ENCODE measurements at regions not wholly inside any gene's neighbourhood (a gene's known extent, or its start where the extent isn't known, plus 50 kb on each side); places are given as distances from the start of the nearest gene placed in this dataset.

- Histone ChIP-seq H3K36me3 (ENCODE audit: control insufficient read depth, low read length) (no peaks in the 10 kb centered on the region), H3K79me2 (ENCODE audit: control insufficient read depth, low read length) (no peaks in the 10 kb centered on the region), H3K27ac (ENCODE audit: low read depth, low read length) (no peak overlapping the region), H3K9me3 (ENCODE audit: control insufficient read depth, insufficient read depth, low read length) (no peaks in the 10 kb centered on the region), H3K9me2 (replicated peaks; ENCODE audit: control insufficient read depth, low read length) (no peaks in the 10 kb centered on the region), H4K20me1 (ENCODE audit: control insufficient read depth, insufficient read depth, low read depth, low read length) (no peaks in the 10 kb centered on the region), H3K4me3 (ENCODE audit: low read length) (no peak overlapping the region), H3K4me1 (ENCODE audit: control insufficient read depth, low read length) (no peaks in the 10 kb centered on the region), H3K27me3 (ENCODE audit: control insufficient read depth, low read length) (no peaks in the 10 kb centered on the region), H3K4me2 (ENCODE audit: low read length) (no peak overlapping the region), H3F3A (ENCODE audit: control insufficient read depth, insufficient read depth) (no peaks in the 10 kb centered on the region)
- no peak for TF ChIP-seq EZH2phosphoT487 (IDR thresholded peaks at IDR 0.05; ENCODE audit: borderline replicate concordance, low read length)
- TF ChIP-seq CTCF (IDR thresholded peaks at IDR 0.05; ENCODE audit: low read depth, low read length, poor library complexity, severe bottlenecking), result no peak
Observed at GRCh38 chr2:82511894-82512293, 1947.2 kb downstream of the SUCLG1 start.

- no peaks in the 10 kb centered on the region for H3K79me2 ChIP-seq (ENCODE audit: control insufficient read depth, low read length)
- H3K4me3 ChIP-seq (ENCODE audit: low read length), result no peak overlapping the region
- no peak overlapping the region for H3K4me2 ChIP-seq (ENCODE audit: low read length)
- H3K27ac ChIP-seq (ENCODE audit: low read depth, low read length), result no peak overlapping the region
- no peaks in the 10 kb centered on the region for H3K36me3 ChIP-seq (ENCODE audit: control insufficient read depth, low read length)
- no peaks in the 10 kb centered on the region for H3K9me2 ChIP-seq (replicated peaks; ENCODE audit: control insufficient read depth, low read length)
- no peaks in the 10 kb centered on the region for H3K27me3 ChIP-seq (ENCODE audit: control insufficient read depth, low read length)
- no peaks in the 10 kb centered on the region for H3K4me1 ChIP-seq (ENCODE audit: control insufficient read depth, low read length)
- TF ChIP-seq EZH2phosphoT487 (IDR thresholded peaks at IDR 0.05; ENCODE audit: borderline replicate concordance, low read length) (no peak), CTCF (IDR thresholded peaks at IDR 0.05; ENCODE audit: low read depth, low read length, poor library complexity, severe bottlenecking) (no peak)
- H4K20me1 ChIP-seq (ENCODE audit: control insufficient read depth, insufficient read depth, low read depth, low read length), result no peaks in the 10 kb centered on the region
- no peaks in the 10 kb centered on the region for H3F3A ChIP-seq (ENCODE audit: control insufficient read depth, insufficient read depth)
- no peaks in the 10 kb centered on the region for H3K9me3 ChIP-seq (ENCODE audit: control insufficient read depth, insufficient read depth, low read length)
Observed at GRCh38 chr2:82508702-82509101, 1950.4 kb downstream of the SUCLG1 start.

- H3K4me1 ChIP-seq (ENCODE audit: control insufficient read depth, low read length), result no peaks in the 10 kb centered on the region
- TF ChIP-seq CTCF (IDR thresholded peaks at IDR 0.05; ENCODE audit: low read depth, low read length, poor library complexity, severe bottlenecking), result no peak
- no peak for TF ChIP-seq EZH2phosphoT487 (IDR thresholded peaks at IDR 0.05; ENCODE audit: borderline replicate concordance, low read length)
- H3F3A ChIP-seq (ENCODE audit: control insufficient read depth, insufficient read depth), result no peaks in the 10 kb centered on the region
- no peaks in the 10 kb centered on the region for H3K79me2 ChIP-seq (ENCODE audit: control insufficient read depth, low read length)
- H4K20me1 ChIP-seq (ENCODE audit: control insufficient read depth, insufficient read depth, low read depth, low read length), result no peaks in the 10 kb centered on the region
- no peak overlapping the region for H3K27ac ChIP-seq (ENCODE audit: low read depth, low read length)
- no peaks in the 10 kb centered on the region for H3K27me3 ChIP-seq (ENCODE audit: control insufficient read depth, low read length)
- no peak overlapping the region for H3K4me3 ChIP-seq (ENCODE audit: low read length)
- no peaks in the 10 kb centered on the region for H3K9me2 ChIP-seq (replicated peaks; ENCODE audit: control insufficient read depth, low read length)
- no peaks in the 10 kb centered on the region for H3K9me3 ChIP-seq (ENCODE audit: control insufficient read depth, insufficient read depth, low read length)
- H3K4me2 ChIP-seq (ENCODE audit: low read length), result no peak overlapping the region
- no peaks in the 10 kb centered on the region for H3K36me3 ChIP-seq (ENCODE audit: control insufficient read depth, low read length)
Observed at GRCh38 chr2:82507657-82508056, 1951.4 kb downstream of the SUCLG1 start.

- Histone ChIP-seq H3K9me2 (replicated peaks; ENCODE audit: control insufficient read depth, low read length) (no peaks in the 10 kb centered on the region), H3K79me2 (ENCODE audit: control insufficient read depth, low read length) (no peaks in the 10 kb centered on the region), H3K9me3 (ENCODE audit: control insufficient read depth, insufficient read depth, low read length) (no peaks in the 10 kb centered on the region; the same call in 1 of the 2 replicates), H3K4me2 (ENCODE audit: low read length) (no peak overlapping the region), H4K20me1 (ENCODE audit: control insufficient read depth, insufficient read depth, low read depth, low read length) (no peaks in the 10 kb centered on the region), H3F3A (ENCODE audit: control insufficient read depth, insufficient read depth) (no peaks in the 10 kb centered on the region), H3K27ac (ENCODE audit: low read depth, low read length) (no peak overlapping the region), H3K4me3 (ENCODE audit: low read length) (no peak overlapping the region), H3K27me3 (ENCODE audit: control insufficient read depth, low read length) (no peaks in the 10 kb centered on the region), H3K4me1 (ENCODE audit: control insufficient read depth, low read length) (no peaks in the 10 kb centered on the region), H3K36me3 (ENCODE audit: control insufficient read depth, low read length) (no peaks in the 10 kb centered on the region)
- TF ChIP-seq EZH2phosphoT487 (IDR thresholded peaks at IDR 0.05; ENCODE audit: borderline replicate concordance, low read length), result no peak
- no peak for TF ChIP-seq CTCF (IDR thresholded peaks at IDR 0.05; ENCODE audit: low read depth, low read length, poor library complexity, severe bottlenecking)
Observed at GRCh38 chr2:82501217-82501616, 1957.9 kb downstream of the SUCLG1 start.

Measured in DOHH2 (cell line).